ENCODE measurements at regions not wholly inside any gene's neighbourhood (a gene's known extent, or its start where the extent isn't known, plus 50 kb on each side); places are given as distances from the start of the nearest gene placed in this dataset.

DNA sequence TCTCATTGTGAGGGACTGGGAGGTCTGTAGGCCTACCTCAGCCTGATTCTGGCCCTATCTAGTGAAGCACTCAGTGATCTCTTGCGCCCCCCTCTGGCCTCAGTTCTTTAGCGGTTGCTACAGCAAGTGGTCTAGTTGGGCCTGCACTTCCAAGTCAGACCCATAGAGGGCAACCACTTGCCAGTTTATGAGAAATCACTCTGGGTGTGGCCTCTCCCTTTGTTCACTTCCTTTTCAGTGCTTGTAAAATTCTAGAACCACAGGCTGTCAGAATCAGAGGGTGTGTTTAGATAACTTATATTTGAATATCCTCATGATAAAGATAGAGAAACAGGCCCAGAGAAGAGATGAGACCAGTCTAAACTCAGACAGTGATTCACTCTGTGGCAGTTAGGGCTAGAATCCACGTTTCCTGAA, 60.9 kb upstream of the LAS1L start:
- TF ChIP-seq, protein P1, sequence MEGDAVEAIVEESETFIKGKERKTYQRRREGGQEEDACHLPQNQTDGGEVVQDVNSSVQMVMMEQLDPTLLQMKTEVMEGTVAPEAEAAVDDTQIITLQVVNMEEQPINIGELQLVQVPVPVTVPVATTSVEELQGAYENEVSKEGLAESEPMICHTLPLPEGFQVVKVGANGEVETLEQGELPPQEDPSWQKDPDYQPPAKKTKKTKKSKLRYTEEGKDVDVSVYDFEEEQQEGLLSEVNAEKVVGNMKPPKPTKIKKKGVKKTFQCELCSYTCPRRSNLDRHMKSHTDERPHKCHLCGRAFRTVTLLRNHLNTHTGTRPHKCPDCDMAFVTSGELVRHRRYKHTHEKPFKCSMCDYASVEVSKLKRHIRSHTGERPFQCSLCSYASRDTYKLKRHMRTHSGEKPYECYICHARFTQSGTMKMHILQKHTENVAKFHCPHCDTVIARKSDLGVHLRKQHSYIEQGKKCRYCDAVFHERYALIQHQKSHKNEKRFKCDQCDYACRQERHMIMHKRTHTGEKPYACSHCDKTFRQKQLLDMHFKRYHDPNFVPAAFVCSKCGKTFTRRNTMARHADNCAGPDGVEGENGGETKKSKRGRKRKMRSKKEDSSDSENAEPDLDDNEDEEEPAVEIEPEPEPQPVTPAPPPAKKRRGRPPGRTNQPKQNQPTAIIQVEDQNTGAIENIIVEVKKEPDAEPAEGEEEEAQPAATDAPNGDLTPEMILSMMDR (IDR thresholded peaks at IDR 0.05; ENCODE audit: low read depth, low read length), result peak; percentile 96
- Histone ChIP-seq H3K27ac (no peak overlapping the region), H3K4me3 (ENCODE audit: low read depth, low read length) (no peak overlapping the region), H3K9me3 (ENCODE audit: severe bottlenecking) (no peaks in the 10 kb centered on the region), H3K27me3 (ENCODE audit: insufficient read depth, low read depth, severe bottlenecking) (peaks cover 3% of the 10 kb centered on the region), H3K36me3 (no peaks in the 10 kb centered on the region)
- peak; percentile 91 for DNase-seq

DNA sequence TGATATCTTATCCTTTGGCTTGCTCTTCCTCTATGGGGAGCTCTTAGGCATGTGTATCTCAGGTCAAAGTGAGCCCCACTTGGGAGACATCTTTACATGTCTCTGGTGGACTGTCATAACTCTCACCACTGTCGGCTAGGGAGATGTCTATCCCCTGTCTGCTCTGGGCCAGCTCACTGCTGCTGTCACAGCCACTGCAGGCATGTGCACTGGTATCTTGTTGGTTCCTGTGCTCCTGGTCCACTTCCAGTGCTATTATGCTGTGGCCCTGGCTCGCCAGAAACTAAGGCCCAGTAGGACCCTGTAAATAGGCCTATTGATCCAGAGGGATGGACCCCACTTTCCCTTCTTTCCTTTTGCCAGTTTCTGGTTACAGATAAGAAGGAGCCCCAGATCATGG, 56.6 kb upstream of the LAS1L start:
- Histone ChIP-seq H3K36me3 (no peaks in the 10 kb centered on the region), H3K9me3 (ENCODE audit: severe bottlenecking) (no peaks in the 10 kb centered on the region), H3K27ac (no peak overlapping the region), H3K4me3 (ENCODE audit: low read depth, low read length) (no peak overlapping the region), H3K27me3 (ENCODE audit: insufficient read depth, low read depth, severe bottlenecking) (peaks cover 4% of the 10 kb centered on the region)
- TF ChIP-seq, protein P1 (IDR thresholded peaks at IDR 0.05; ENCODE audit: low read depth, low read length), result no peak
- DNase-seq, result no peak

DNA sequence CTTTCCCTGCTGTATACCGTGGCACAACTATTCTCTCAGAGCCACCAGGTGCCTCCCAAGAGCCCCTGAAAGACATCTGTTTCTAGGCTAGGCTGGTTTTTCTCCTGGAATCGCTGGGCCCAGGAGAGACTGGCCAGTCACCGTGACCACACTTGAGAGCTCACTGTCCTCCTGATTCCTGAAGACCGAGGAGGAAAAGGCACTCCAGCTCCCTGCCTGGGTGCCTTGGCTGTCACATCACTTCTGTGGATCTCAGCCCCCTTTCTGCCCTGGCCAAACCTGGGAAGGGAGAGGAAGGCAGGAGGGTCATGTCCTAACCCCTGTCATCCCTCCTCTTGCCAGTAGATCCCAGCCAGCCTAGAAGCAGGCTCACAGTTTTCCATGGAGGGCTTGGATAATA, 54.7 kb upstream of the LAS1L start:
- TF ChIP-seq, protein P1 (IDR thresholded peaks at IDR 0.05; ENCODE audit: low read depth, low read length), result no peak
- DNase-seq, result no peak
- Histone ChIP-seq H3K9me3 (ENCODE audit: severe bottlenecking) (no peaks in the 10 kb centered on the region), H3K4me3 (ENCODE audit: low read depth, low read length) (no peak overlapping the region), H3K27ac (no peak overlapping the region), H3K36me3 (no peaks in the 10 kb centered on the region), H3K27me3 (ENCODE audit: insufficient read depth, low read depth, severe bottlenecking) (peaks cover 8% of the 10 kb centered on the region)

DNA sequence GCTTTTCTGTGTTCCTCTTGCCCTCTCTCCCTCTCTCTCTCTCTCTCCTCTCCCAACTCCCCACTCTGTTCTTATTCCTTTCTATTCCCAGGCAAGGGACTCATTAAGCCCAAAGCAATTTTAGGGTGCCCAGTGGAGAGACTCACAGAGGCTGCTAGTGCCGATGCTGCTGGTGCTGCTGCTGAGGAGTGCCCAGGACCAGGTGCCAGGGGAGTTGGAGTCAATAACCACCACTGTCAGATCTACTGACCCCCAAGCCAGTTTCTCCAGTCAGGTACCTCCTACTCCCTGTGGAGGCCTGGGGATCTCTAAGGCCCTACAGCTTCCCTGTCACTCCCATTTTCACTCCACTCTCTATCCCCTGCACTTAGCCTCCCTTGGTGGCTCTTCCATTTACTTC, 54.2 kb upstream of the LAS1L start:
- no peak for DNase-seq
- Histone ChIP-seq H3K36me3 (no peaks in the 10 kb centered on the region), H3K27me3 (ENCODE audit: insufficient read depth, low read depth, severe bottlenecking) (peaks cover 8% of the 10 kb centered on the region), H3K9me3 (ENCODE audit: severe bottlenecking) (no peaks in the 10 kb centered on the region), H3K4me3 (ENCODE audit: low read depth, low read length) (no peak overlapping the region), H3K27ac (no peak overlapping the region)
- TF ChIP-seq, protein P1 (IDR thresholded peaks at IDR 0.05; ENCODE audit: low read depth, low read length), result no peak

DNA sequence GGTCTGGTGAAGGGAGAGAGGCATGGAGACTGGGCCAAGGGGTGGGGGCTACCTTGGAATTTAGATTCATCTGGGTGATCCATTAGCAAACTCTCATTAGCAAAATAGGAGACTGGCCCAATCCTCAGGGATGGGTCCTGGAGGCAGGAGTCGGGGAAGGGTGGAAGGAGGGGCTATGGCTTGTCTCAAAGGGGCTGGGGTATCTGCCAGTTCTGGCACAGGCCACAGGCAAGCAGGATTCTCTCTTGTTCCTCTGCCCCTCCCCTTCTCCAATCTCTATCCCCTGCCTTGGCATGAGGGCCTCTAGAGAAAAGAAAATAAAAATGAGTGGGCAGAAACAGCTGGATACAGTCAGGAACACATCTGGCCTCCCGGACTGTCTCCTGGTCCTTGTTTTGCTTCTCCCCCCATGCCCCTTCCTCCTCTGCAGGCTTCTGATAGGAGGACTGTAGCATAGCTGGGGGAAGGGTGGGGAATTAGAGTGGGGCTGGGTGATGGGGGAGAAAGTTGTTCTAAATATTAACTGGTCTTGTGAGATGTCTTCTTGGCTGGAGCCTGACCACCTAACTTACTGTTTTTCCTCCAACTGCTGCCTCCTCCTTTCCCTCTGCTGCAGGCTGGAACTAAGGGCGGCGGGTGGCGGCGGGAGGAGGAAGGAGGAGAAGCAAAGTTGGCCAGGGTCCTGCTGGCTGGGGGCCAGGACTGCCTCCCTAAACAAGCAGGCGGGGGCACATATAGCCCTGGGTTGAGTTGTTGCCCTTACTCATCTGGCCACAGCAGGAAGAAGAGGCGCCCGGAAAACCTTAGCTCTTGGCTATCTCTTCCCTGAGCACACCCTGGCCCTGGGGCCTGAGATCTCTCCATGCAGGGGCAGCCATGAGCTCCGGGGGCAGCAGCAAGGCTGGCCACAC, 53.3 kb upstream of the LAS1L start:
- H3K36me3 ChIP-seq, result no peaks in the 10 kb centered on the region
- H3K9me3 ChIP-seq (ENCODE audit: severe bottlenecking), result no peaks in the 10 kb centered on the region
- no peak for DNase-seq
- H3K4me3 ChIP-seq (ENCODE audit: low read depth, low read length), result no peak overlapping the region
- H3K27ac ChIP-seq, result no peak overlapping the region
- peaks cover 8% of the 10 kb centered on the region for H3K27me3 ChIP-seq (ENCODE audit: insufficient read depth, low read depth, severe bottlenecking)
- TF ChIP-seq, protein P1 (IDR thresholded peaks at IDR 0.05; ENCODE audit: low read depth, low read length), result no peak

Data from WERI-Rb-1 (cell line).